Stomach (tissue), 8 donors: ENCODE measurements at regions not wholly inside any gene's neighbourhood (a gene's known extent, or its start where the extent isn't known, plus 50 kb on each side); places are given as distances from the start of the nearest gene placed in this dataset.

Experiments used
- DNase-seq, 2 donors: peaks; one replicate each; pipeline versions ENCODE4 v3.0.0 to v3.0.0-alpha.2; 2013 to 2019
- H3K27ac ChIP-seq, 5 donors: fragments of 200-600 bp in 4 of 5; sonication (generic) in 4 of 5; one replicate each; pipeline ENCODE4 v1.5.1; 2013 to 2019; ENCODE audit warnings: mild to moderate bottlenecking in 1 of 5, moderate library complexity in 1 of 5
- H3K27me3 ChIP-seq, 3 donors: fragments of 200-600 bp; sonication (generic); one replicate each; pipeline ENCODE4 v1.5.1; 2017 to 2019; ENCODE audit warnings: mixed run types in 1 of 3
- H3K36me3 ChIP-seq, 4 donors: fragments of 200-600 bp; sonication (generic); 1 replicate in 3 of 4; 2 replicates in 1 of 4; pipeline ENCODE4 v1.5.1; 2016 to 2019
- H3K4me1 ChIP-seq, 4 donors: fragments of 200-600 bp; sonication (generic); one replicate each; pipeline ENCODE4 v1.5.1; 2016 to 2019
- H3K4me3 ChIP-seq, 4 donors: fragments of 200-600 bp; sonication (generic) in 3 of 4; one replicate each; pipeline ENCODE4 v1.5.1; 2016 to 2019; ENCODE audit warnings: mild to moderate bottlenecking in 1 of 4
- H3K9me3 ChIP-seq, 4 donors: fragments of 200-600 bp; sonication (generic); one replicate each; pipeline ENCODE4 v1.5.1; 2016 to 2019
- EP300 ChIP-seq: sonication (generic); formaldehyde crosslinking; IDR thresholded peaks from one replicate; pipeline ENCODE4 v1.6.1; 2017; ENCODE audit warnings: antibody characterized with exemption
- POLR2A ChIP-seq, 4 donors: fragments of 450-650 bp; IDR thresholded peaks; one replicate each; pipeline ENCODE4 v1.6.1; 2016; ENCODE audit warnings: antibody characterized with exemption in 4 of 4, control low read depth in 2 of 4, mild to moderate bottlenecking in 1 of 4, moderate library complexity in 1 of 4
- POLR2AphosphoS5 ChIP-seq, 3 donors: sonication (generic); formaldehyde crosslinking; IDR thresholded peaks; one replicate each; pipeline ENCODE4 v1.6.1; 2016; ENCODE audit warnings: antibody characterized with exemption in 3 of 3
- WGBS, 5 donors: extraction: QIAGEN DNeasy Blood & Tissue Kit in 3 of 5; methylation state at CpG; one replicate each; pipeline versions ENCODE4 v1.1.5 to v1.1.7; 2013 to 2018; 5-methylcytosine and 5-hydroxymethylcytosine counted together
- intact Hi-C: fragments of 100-400 bp; cut with DNase I; formaldehyde crosslinking; loops from one replicate; pipeline ENCODE4 v1.15.1; 2023; ENCODE audit warnings: low total_unique reads
- TF ChIP-seq, protein P1 (sequence below), 7 experiments: fragments of 450-650 bp in 4 of 7; fragments of 200-600 bp in 3 of 7; sonication (generic) in 3 of 7; IDR thresholded peaks; one replicate each; pipeline ENCODE4 v1.5.1; 2016 to 2019; ENCODE audit warnings: antibody characterized with exemption in 7 of 7, control low read depth in 2 of 7, mild to moderate bottlenecking in 1 of 7
- donor health status: healthy with polysubstance abuse.
- donor health status: Bipolar disorder and iron deficiency.
- donor health status: healthy.

DNA sequence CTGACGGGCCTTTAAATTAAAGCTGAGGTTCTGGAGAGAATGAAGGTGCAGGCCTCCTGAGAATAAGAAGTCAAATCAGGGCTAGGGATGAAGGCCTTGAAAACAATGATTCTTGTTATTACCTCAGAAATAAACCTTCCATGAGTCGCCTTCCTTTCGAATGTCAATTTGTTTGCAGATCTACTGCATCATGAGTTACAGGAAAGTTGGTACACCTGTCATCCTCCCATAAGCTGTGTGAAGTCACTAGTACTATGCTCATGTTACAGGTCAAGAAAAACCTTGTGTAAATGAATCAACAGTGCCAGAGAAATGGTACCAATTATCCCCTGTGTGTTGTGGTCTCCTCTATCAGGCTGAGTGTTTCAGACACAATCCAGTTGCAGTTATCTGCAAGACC lies 281.2 kb upstream of the PLXNA2 start:
- Histone ChIP-seq H3K4me1 (peaks cover 0 to 9% (median 0%) of the 10 kb centered on the region in 4 donors), H3K9me3 (no peaks in the 10 kb centered on the region)
- intact Hi-C loops = no loop called here

DNA sequence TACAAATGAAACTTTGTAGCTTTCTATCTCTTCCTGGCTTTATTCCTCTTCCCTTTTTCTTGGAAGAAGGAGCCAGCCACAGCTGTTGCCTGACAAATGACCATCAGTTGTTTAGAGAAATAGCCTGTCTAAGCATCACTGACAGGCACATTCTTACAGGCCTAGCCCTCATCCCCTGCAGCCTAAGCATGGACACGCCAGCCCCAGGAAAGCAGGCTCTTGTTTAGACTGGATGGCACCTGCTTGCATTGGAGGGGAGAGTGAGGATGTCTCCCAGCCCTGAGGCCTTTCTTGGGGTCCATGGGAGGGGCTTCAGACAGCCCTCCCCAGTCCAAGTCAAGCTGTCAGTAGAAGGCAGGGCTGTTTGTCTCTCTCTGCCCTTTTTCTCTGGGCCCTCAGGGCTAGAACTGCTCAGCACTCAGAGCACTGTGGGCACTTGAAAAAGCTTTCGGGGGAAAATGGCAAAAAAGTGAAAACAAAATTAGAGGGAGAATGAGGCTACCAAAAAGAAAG lies 282.5 kb upstream of the PLXNA2 start:
- TF ChIP-seq EP300 (no peak), POLR2A (IDR thresholded peaks at IDR 0.05) (no peak), POLR2AphosphoS5 (IDR thresholded peaks at IDR 0.05) (no peak)
- TF ChIP-seq, protein P1, sequence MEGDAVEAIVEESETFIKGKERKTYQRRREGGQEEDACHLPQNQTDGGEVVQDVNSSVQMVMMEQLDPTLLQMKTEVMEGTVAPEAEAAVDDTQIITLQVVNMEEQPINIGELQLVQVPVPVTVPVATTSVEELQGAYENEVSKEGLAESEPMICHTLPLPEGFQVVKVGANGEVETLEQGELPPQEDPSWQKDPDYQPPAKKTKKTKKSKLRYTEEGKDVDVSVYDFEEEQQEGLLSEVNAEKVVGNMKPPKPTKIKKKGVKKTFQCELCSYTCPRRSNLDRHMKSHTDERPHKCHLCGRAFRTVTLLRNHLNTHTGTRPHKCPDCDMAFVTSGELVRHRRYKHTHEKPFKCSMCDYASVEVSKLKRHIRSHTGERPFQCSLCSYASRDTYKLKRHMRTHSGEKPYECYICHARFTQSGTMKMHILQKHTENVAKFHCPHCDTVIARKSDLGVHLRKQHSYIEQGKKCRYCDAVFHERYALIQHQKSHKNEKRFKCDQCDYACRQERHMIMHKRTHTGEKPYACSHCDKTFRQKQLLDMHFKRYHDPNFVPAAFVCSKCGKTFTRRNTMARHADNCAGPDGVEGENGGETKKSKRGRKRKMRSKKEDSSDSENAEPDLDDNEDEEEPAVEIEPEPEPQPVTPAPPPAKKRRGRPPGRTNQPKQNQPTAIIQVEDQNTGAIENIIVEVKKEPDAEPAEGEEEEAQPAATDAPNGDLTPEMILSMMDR (IDR thresholded peaks at IDR 0.05) = no peak

More for the DNA sequence above, 281.2 kb upstream of the PLXNA2 start:
- Histone ChIP-seq H3K36me3 (no peaks in the 10 kb centered on the region), H3K27me3 (no peaks in the 10 kb centered on the region), H3K27ac (no peak overlapping the region), H3K4me3 (no peak overlapping the region)
- TF ChIP-seq POLR2A (IDR thresholded peaks at IDR 0.05) = no peak
- TF ChIP-seq POLR2AphosphoS5 (IDR thresholded peaks at IDR 0.05) = no peak
- TF ChIP-seq, protein P1 (IDR thresholded peaks at IDR 0.05) = no peak
- TF ChIP-seq EP300 = no peak
- DNase-seq = no peak
- 40 to 53% (median 49%) methylated on average over 3 of the region's 3 CpGs for WGBS, 5 donors

DNA sequence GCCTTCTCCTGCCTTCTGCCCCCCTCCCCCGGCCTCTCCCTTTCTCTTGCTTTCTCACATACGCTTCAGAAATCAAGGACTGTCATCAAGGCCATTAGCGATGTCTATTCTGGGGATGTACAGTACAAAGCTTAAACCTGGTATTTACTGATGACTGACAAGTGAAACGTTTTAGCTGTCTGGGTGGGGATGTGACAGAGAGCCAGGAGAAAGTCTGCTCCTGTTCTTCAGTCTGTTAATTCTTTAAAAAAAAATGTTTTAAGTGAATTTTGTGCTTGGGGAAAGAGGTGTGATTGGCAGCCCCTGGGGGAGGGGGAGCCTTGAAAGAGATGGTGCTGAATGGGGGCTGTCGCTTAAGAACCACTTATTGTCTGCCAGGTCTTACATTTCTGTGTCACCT lies 283.0 kb upstream of the PLXNA2 start:
- Histone ChIP-seq H3K4me1 (peaks cover 0 to 9% (median 0%) of the 10 kb centered on the region in 4 donors), H3K27me3 (peaks cover 0 to 8% (median 0%) of the 10 kb centered on the region in 3 donors), H3K4me3 (no peak overlapping the region), H3K9me3 (no peaks in the 10 kb centered on the region), H3K27ac (no peak overlapping the region), H3K36me3 (no peaks in the 10 kb centered on the region)
- WGBS, 5 donors = 72 to 79% (median 77%) methylated on average over 5 of the region's 5 CpGs
- no peak for DNase-seq
- TF ChIP-seq POLR2A (IDR thresholded peaks at IDR 0.05) (no peak), EP300 (no peak), POLR2AphosphoS5 (IDR thresholded peaks at IDR 0.05) (no peak)
- TF ChIP-seq, protein P1 (IDR thresholded peaks at IDR 0.05) = no peak
- intact Hi-C loops = no loop called here

More for the DNA sequence above, 282.5 kb upstream of the PLXNA2 start:
- 79 to 97% (median 87%) methylated on average over 2 of the region's 2 CpGs for whole genome bisulfite sequencing, 5 donors
- Histone ChIP-seq H3K27ac (no peak overlapping the region), H3K9me3 (no peaks in the 10 kb centered on the region), H3K27me3 (peaks cover 0 to 8% (median 0%) of the 10 kb centered on the region in 3 donors), H3K4me3 (no peak overlapping the region), H3K4me1 (peaks cover 0 to 9% (median 0%) of the 10 kb centered on the region in 4 donors), H3K36me3 (no peaks in the 10 kb centered on the region)
- intact Hi-C loops = no loop called here
- no peak for DNase-seq

DNA sequence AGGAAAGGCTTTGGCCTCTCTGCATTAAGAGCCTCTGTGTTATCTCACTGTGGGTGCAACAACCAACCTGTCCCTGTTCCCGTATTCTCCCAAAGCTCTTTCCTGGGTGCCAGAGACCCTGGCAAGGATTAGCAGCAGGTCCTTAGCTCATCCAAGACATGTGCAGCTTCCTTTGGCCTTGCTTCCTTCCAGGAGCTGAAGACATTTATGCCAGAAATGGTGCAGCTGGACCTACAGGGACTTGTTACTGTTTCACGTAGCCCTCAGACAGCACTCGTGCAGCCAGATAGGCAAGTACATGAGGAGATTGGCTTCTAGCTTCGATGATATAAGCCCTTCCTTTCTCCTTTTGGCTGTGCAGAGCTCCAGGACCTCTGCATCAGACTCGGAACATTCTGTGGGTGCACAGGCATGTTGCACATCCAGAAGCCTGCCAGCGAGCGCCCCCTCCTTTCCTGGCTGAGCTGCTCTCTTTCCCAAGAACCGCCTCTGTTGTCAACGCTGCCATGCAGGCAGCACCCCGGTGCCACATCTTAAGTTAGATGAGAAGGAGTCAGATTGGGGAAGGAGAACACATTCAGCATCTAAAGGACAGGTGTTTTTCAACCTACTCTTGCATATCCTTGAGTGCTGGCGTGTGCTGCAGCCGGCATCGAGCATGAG lies 284.5 kb upstream of the PLXNA2 start:
- no peak overlapping the region for H3K4me3 ChIP-seq
- peaks cover 0 to 8% (median 0%) of the 10 kb centered on the region in 3 donors for H3K27me3 ChIP-seq
- no peak for TF ChIP-seq POLR2A (IDR thresholded peaks at IDR 0.05)
- TF ChIP-seq, protein P1 (IDR thresholded peaks at IDR 0.05) = no peak
- WGBS, 5 donors = 45 to 65% (median 59%) methylated on average over 13 of the region's 13 CpGs
- H3K4me1 ChIP-seq = peaks cover 0 to 9% (median 0%) of the 10 kb centered on the region in 4 donors
- intact Hi-C loops = no loop called here
- no peak overlapping the region for H3K27ac ChIP-seq
- DNase-seq = no peak
- H3K36me3 ChIP-seq = no peaks in the 10 kb centered on the region
- no peaks in the 10 kb centered on the region for H3K9me3 ChIP-seq
